H9 (cell line): ENCODE measurements at regions not wholly inside any gene's neighbourhood (a gene's known extent, or its start where the extent isn't known, plus 50 kb on each side); places are given as distances from the start of the nearest gene placed in this dataset.

ENCODE experiments used
- DNase-seq: peaks from one replicate; pipeline ENCODE4 v3.0.0-alpha.2; 2017
- H2AFZ ChIP-seq: one replicate; pipeline ENCODE4 v1.6.1; 2013; ENCODE audit warnings: mild to moderate bottlenecking, low read length, control low read depth, moderate library complexity
- H2AK5ac ChIP-seq: 2 replicates; pipeline ENCODE4 v1.6.1; 2013; ENCODE audit warnings: low read length, control low read depth, mixed read lengths; ENCODE audit not compliant: insufficient read length
- H2BK120ac ChIP-seq: one replicate; pipeline ENCODE4 v1.6.1; 2013; ENCODE audit warnings: low read depth, mild to moderate bottlenecking, low read length, control low read depth, inconsistent platforms; ENCODE audit not compliant: poor library complexity, severe bottlenecking
- H2BK12ac ChIP-seq: 2 replicates; pipeline ENCODE4 v1.6.1; 2013; ENCODE audit warnings: low read length, control low read depth, mixed read lengths, low read depth; ENCODE audit not compliant: insufficient read length
- H2BK15ac ChIP-seq: 2 replicates; pipeline ENCODE4 v1.6.1; 2013; ENCODE audit warnings: low read depth, low read length, control low read depth
- H2BK20ac ChIP-seq: one replicate; pipeline ENCODE4 v1.6.1; 2013; ENCODE audit warnings: low read depth, mild to moderate bottlenecking, low read length, control low read depth, inconsistent platforms; ENCODE audit not compliant: poor library complexity, severe bottlenecking
- H2BK5ac ChIP-seq: 2 replicates; pipeline ENCODE4 v1.6.1; 2013; ENCODE audit warnings: low read length, control low read depth, mixed read lengths; ENCODE audit not compliant: insufficient read length
- H3K14ac ChIP-seq: 2 replicates; pipeline ENCODE4 v1.6.1; 2013; ENCODE audit warnings: low read length, control low read depth; ENCODE audit not compliant: insufficient read depth
- H3K18ac ChIP-seq: 2 replicates; pipeline ENCODE4 v1.6.1; 2013; ENCODE audit warnings: low read depth, mild to moderate bottlenecking, mixed read lengths, low read length, control low read depth; ENCODE audit not compliant: insufficient read length
- H3K23ac ChIP-seq: 2 replicates; pipeline ENCODE4 v1.6.1; 2013; ENCODE audit warnings: low read length, control low read depth, mixed read lengths, low read depth; ENCODE audit not compliant: insufficient read length
- H3K23me2 ChIP-seq: 2 replicates; pipeline ENCODE4 v1.6.1; 2013; ENCODE audit warnings: low read depth, mild to moderate bottlenecking, mixed read lengths, low read length, control low read depth; ENCODE audit not compliant: insufficient read length, poor library complexity, severe bottlenecking
- H3K27ac ChIP-seq: 2 replicates; pipeline ENCODE4 v1.5.1; 2013; ENCODE audit warnings: low read length, control low read depth, mixed read lengths, low read depth; ENCODE audit not compliant: insufficient read length
- H3K27me3 ChIP-seq: 2 replicates; pipeline ENCODE4 v1.6.1; 2013; ENCODE audit warnings: low read length, control low read depth, inconsistent platforms; ENCODE audit not compliant: insufficient read depth
- H3K4ac ChIP-seq: 2 replicates; pipeline ENCODE4 v1.6.1; 2013; ENCODE audit warnings: low read depth, mild to moderate bottlenecking, control low read depth, inconsistent platforms, low read length, moderate library complexity
- H3K4me1 ChIP-seq: 2 replicates; pipeline ENCODE4 v1.6.1; 2013; ENCODE audit warnings: low read length, control low read depth, inconsistent platforms; ENCODE audit not compliant: insufficient read depth
- H3K4me2 ChIP-seq: 2 replicates; pipeline ENCODE4 v1.6.1; 2013; ENCODE audit warnings: low read length, control low read depth, mixed read lengths; ENCODE audit not compliant: insufficient read length, insufficient read depth
- H3K56ac ChIP-seq: 2 replicates; pipeline ENCODE4 v1.6.1; 2013; ENCODE audit warnings: low read depth, mild to moderate bottlenecking, mixed read lengths, low read length, control low read depth; ENCODE audit not compliant: insufficient read length
- H3K79me1 ChIP-seq: 2 replicates; pipeline ENCODE4 v1.6.1; 2013; ENCODE audit warnings: low read depth, mild to moderate bottlenecking, moderate library complexity, low read length, control low read depth, inconsistent platforms; ENCODE audit not compliant: insufficient read depth, poor library complexity, severe bottlenecking
- H3K79me2 ChIP-seq: 2 replicates; pipeline ENCODE4 v1.6.1; 2013; ENCODE audit warnings: low read length, control low read depth, inconsistent platforms; ENCODE audit not compliant: insufficient read depth
- H3K9ac ChIP-seq: 2 replicates; pipeline ENCODE4 v1.6.1; 2013; ENCODE audit warnings: low read length, control low read depth, mixed read lengths; ENCODE audit not compliant: insufficient read length; ENCODE audit errors: extremely low read depth
- H3K9me3 ChIP-seq: one replicate; pipeline ENCODE4 v1.6.1; 2013; ENCODE audit warnings: low read depth, low read length, inconsistent platforms; ENCODE audit not compliant: control insufficient read depth
- H3T11ph ChIP-seq: one replicate; pipeline ENCODE4 v1.6.1; 2013; ENCODE audit warnings: mild to moderate bottlenecking, low read length, control low read depth, inconsistent platforms
- H4K20me1 ChIP-seq: one replicate; pipeline ENCODE4 v1.6.1; 2013; ENCODE audit not compliant: control insufficient read depth, insufficient read length, insufficient read depth
- H4K5ac ChIP-seq: 2 replicates; pipeline ENCODE4 v1.6.1; 2013; ENCODE audit warnings: low read depth, mild to moderate bottlenecking, mixed read lengths, low read length, control low read depth; ENCODE audit not compliant: insufficient read length
- H4K8ac ChIP-seq: replicated peaks from 2 replicates; pipeline ENCODE4 v1.6.1; 2013; ENCODE audit warnings: low read length, control low read depth, mixed read lengths, low read depth; ENCODE audit not compliant: insufficient read length
- H4K91ac ChIP-seq: 2 replicates; pipeline ENCODE4 v1.6.1; 2013; ENCODE audit warnings: low read depth, mild to moderate bottlenecking, moderate library complexity, mixed read lengths, low read length, control low read depth; ENCODE audit not compliant: insufficient read length
- H3K27ac Mint-ChIP-seq, 3 experiments: 2 replicates in 2 of 3; 3 replicates in 1 of 3; pipeline ENCODE4 v1.8.0; 2020 to 2021; ENCODE audit warnings: mixed read lengths in 3 of 3, mild to moderate bottlenecking in 1 of 3, moderate library complexity in 1 of 3
- H3K27me3 Mint-ChIP-seq: 2 replicates; pipeline ENCODE4 v1.8.0; 2021; ENCODE audit warnings: low read depth, mild to moderate bottlenecking, moderate library complexity, mixed read lengths
- H3K36me3 Mint-ChIP-seq, 3 experiments: 2 replicates in 2 of 3; 3 replicates in 1 of 3; pipeline ENCODE4 v1.8.0; 2020 to 2021; ENCODE audit warnings: low read depth in 3 of 3, mixed read lengths in 3 of 3; ENCODE audit not compliant: insufficient read depth in 1 of 3
- H3K4me1 Mint-ChIP-seq, 2 experiments: 2 replicates each; pipeline ENCODE4 v1.8.0; 2020; ENCODE audit warnings: mixed read lengths in 2 of 2
- H3K4me3 Mint-ChIP-seq, 2 experiments: 2 replicates in 1 of 2; 3 replicates in 1 of 2; pipeline ENCODE4 v1.8.0; 2020 to 2021; ENCODE audit warnings: mild to moderate bottlenecking in 2 of 2, mixed read lengths in 2 of 2, moderate library complexity in 1 of 2
- H3K9me3 Mint-ChIP-seq, 2 experiments: 2 replicates in 1 of 2; 3 replicates in 1 of 2; pipeline ENCODE4 v1.8.0; 2020; ENCODE audit warnings: mild to moderate bottlenecking in 2 of 2, mixed read lengths in 2 of 2, moderate library complexity in 1 of 2
- WGBS: extraction: QIAGEN DNeasy Blood & Tissue Kit; methylation state at CpG from one replicate; pipeline ENCODE4 v1.1.7; 2013; ENCODE audit warnings: missing lambda C conversion rate, low lambda C conversion rate, mixed read lengths; ENCODE audit not compliant: insufficient read length; ENCODE audit errors: extremely low coverage; 5-methylcytosine and 5-hydroxymethylcytosine counted together
- TF ChIP-seq, protein P1 (sequence below): fragments of 200-600 bp; sonication (generic); conservative IDR thresholded peaks from 3 replicates; pipeline ENCODE4 v1.8.0; 2021; ENCODE audit warnings: antibody characterized with exemption, mild to moderate bottlenecking

DNA sequence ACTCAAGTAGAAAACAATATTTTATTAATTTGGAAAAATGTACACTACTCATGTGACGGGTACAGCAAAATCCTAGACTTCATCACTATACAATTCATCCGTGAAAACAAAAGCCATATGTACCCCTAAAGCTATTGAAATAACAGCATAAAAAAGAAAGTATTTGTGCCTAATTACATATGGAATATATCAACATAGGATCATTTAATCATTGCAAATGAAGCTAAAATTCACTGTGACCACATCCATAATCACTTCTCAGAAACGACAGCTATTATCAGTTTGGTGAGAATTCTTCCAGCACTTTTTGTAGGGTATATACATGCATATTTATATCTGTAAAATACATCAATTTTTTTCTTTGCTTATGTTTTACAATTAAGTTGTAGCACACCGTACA is 128.0 kb downstream of the ARL4A start:
- H3K23ac ChIP-seq = no peak overlapping the region
- H4K5ac ChIP-seq = no peak overlapping the region
- no peak overlapping the region for H3K18ac ChIP-seq
- no CpG with 5 or more reads among the region's 4 CpGs for WGBS
- no peak overlapping the region for H3T11ph ChIP-seq
- no peaks in the 10 kb centered on the region for H4K20me1 ChIP-seq
- H3K9me3 Mint-ChIP-seq = peaks cover 4 to 5% of the 10 kb centered on the region in 2 experiments; a peak in 2 of 5 replicates
- no peaks in the 10 kb centered on the region for H3K27me3 ChIP-seq
- H3K9ac ChIP-seq = no peak overlapping the region
- no peak overlapping the region for H3K4me3 Mint-ChIP-seq
- no peak overlapping the region for H2BK5ac ChIP-seq
- no peak overlapping the region for H2AFZ ChIP-seq
- H4K8ac ChIP-seq = no peak overlapping the region
- no peak overlapping the region for H3K56ac ChIP-seq
- no peak overlapping the region for H3K27ac ChIP-seq
- H3K79me1 ChIP-seq = no peaks in the 10 kb centered on the region
- no peak overlapping the region for H3K27ac Mint-ChIP-seq
- peaks cover 0 to 7% (median 5%) of the 10 kb centered on the region in 3 experiments; a peak in 4 of 7 replicates for H3K36me3 Mint-ChIP-seq
- H2BK20ac ChIP-seq = no peak overlapping the region
- no peaks in the 10 kb centered on the region for H3K79me2 ChIP-seq
- H3K4me1 ChIP-seq = no peaks in the 10 kb centered on the region; the same call in 1 of the 2 replicates
- H2BK120ac ChIP-seq = no peak overlapping the region
- no peak overlapping the region for H3K4me2 ChIP-seq
- no peak for DNase-seq
- H3K4me1 Mint-ChIP-seq = peaks cover 31 to 32% of the 10 kb centered on the region in 2 experiments
- H3K9me3 ChIP-seq = no peaks in the 10 kb centered on the region
- no peaks in the 10 kb centered on the region for H3K23me2 ChIP-seq
- H2BK15ac ChIP-seq = no peak overlapping the region
- H3K27me3 Mint-ChIP-seq = no peaks in the 10 kb centered on the region
- H2BK12ac ChIP-seq = no peak overlapping the region
- no peak overlapping the region for H3K4ac ChIP-seq
- no peak overlapping the region for H3K14ac ChIP-seq
- TF ChIP-seq, protein P1, sequence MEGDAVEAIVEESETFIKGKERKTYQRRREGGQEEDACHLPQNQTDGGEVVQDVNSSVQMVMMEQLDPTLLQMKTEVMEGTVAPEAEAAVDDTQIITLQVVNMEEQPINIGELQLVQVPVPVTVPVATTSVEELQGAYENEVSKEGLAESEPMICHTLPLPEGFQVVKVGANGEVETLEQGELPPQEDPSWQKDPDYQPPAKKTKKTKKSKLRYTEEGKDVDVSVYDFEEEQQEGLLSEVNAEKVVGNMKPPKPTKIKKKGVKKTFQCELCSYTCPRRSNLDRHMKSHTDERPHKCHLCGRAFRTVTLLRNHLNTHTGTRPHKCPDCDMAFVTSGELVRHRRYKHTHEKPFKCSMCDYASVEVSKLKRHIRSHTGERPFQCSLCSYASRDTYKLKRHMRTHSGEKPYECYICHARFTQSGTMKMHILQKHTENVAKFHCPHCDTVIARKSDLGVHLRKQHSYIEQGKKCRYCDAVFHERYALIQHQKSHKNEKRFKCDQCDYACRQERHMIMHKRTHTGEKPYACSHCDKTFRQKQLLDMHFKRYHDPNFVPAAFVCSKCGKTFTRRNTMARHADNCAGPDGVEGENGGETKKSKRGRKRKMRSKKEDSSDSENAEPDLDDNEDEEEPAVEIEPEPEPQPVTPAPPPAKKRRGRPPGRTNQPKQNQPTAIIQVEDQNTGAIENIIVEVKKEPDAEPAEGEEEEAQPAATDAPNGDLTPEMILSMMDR = no peak
- no peak overlapping the region for H2AK5ac ChIP-seq
- H4K91ac ChIP-seq = no peak overlapping the region
